BLaER1 (cell line): ENCODE measurements at regions not wholly inside any gene's neighbourhood (a gene's known extent, or its start where the extent isn't known, plus 50 kb on each side); places are given as distances from the start of the nearest gene placed in this dataset.

ENCODE experiments used
- H3K27ac ChIP-seq: shearing (Covaris generic); formaldehyde crosslinking; 2 replicates; pipeline ENCODE4 v1.8.1; 2022
- H3K27me3 ChIP-seq: shearing (Covaris generic); formaldehyde crosslinking; 2 replicates; pipeline ENCODE4 v1.8.1; 2022
- H3K36me3 ChIP-seq: shearing (Covaris generic); formaldehyde crosslinking; 2 replicates; pipeline ENCODE4 v1.8.1; 2022
- H3K4me1 ChIP-seq: shearing (Covaris generic); formaldehyde crosslinking; 2 replicates; pipeline ENCODE4 v1.8.1; 2022
- H3K4me2 ChIP-seq: shearing (Covaris generic); formaldehyde crosslinking; 2 replicates; pipeline ENCODE4 v1.8.1; 2022
- H3K4me3 ChIP-seq: shearing (Covaris generic); formaldehyde crosslinking; 2 replicates; pipeline ENCODE4 v1.8.1; 2022
- H3K9ac ChIP-seq: shearing (Covaris generic); formaldehyde crosslinking; 2 replicates; pipeline ENCODE4 v1.8.1; 2022
- H3K9me3 ChIP-seq: shearing (Covaris generic); formaldehyde crosslinking; 2 replicates; pipeline ENCODE4 v1.8.1; 2022
- H4K20me1 ChIP-seq: shearing (Covaris generic); formaldehyde crosslinking; 2 replicates; pipeline ENCODE4 v1.8.1; 2022
- Cebpa-rat ChIP-seq: shearing (Covaris generic); IDR thresholded peaks from 2 replicates; pipeline ENCODE4 v1.8.1; 2022

- no peak for TF ChIP-seq Cebpa-rat
- Histone ChIP-seq H3K36me3 (no peaks in the 10 kb centered on the region), H3K4me3 (no peak overlapping the region), H4K20me1 (no peaks in the 10 kb centered on the region), H3K4me2 (no peak overlapping the region), H3K9ac (no peak overlapping the region), H3K9me3 (no peaks in the 10 kb centered on the region), H3K4me1 (no peaks in the 10 kb centered on the region), H3K27me3 (no peaks in the 10 kb centered on the region), H3K27ac (no peak overlapping the region)
Observed at GRCh38 chr21:41689289-41689583, 77.6 kb downstream of the RIPK4 start.

DNA sequence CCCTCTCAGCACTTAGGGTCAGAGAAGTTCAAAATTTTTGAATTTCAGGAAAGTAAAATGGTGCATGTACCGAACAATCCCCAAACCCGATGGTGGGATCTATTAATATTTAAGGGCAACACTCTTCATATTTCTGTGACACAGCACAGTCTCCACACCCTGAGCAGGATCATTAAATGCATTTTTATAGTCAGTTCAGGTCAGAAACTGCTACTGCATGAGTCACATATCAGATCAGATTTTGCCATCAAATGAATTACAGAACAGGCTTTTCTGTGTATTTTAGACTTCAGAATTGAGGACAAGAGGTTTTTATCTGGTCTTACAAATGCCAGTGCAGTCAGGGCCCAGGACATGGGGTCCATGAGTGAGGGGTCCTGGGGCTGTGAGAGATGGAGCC lies 79.2 kb downstream of the RIPK4 start:
- no peak overlapping the region for H3K4me2 ChIP-seq
- H3K9ac ChIP-seq = no peak overlapping the region
- no peak overlapping the region for H3K4me3 ChIP-seq
- H3K36me3 ChIP-seq = no peaks in the 10 kb centered on the region
- H3K27ac ChIP-seq = no peak overlapping the region
- no peaks in the 10 kb centered on the region for H3K4me1 ChIP-seq
- TF ChIP-seq Cebpa-rat = no peak
- no peaks in the 10 kb centered on the region for H3K27me3 ChIP-seq
- H4K20me1 ChIP-seq = no peaks in the 10 kb centered on the region
- H3K9me3 ChIP-seq = no peaks in the 10 kb centered on the region

- Histone ChIP-seq H3K4me3 (no peak overlapping the region), H3K27me3 (no peaks in the 10 kb centered on the region), H3K36me3 (no peaks in the 10 kb centered on the region), H3K9me3 (no peaks in the 10 kb centered on the region), H4K20me1 (no peaks in the 10 kb centered on the region), H3K4me2 (no peak overlapping the region), H3K9ac (no peak overlapping the region), H3K27ac (no peak overlapping the region), H3K4me1 (no peaks in the 10 kb centered on the region)
- TF ChIP-seq Cebpa-rat = no peak
Observed at GRCh38 chr21:41686664-41687063, 80.2 kb downstream of the RIPK4 start.

GRCh38 chr21:41685511-41686149 lies 81.2 kb downstream of the RIPK4 start:
- Histone ChIP-seq H3K9ac (no peak overlapping the region), H3K4me1 (no peaks in the 10 kb centered on the region), H4K20me1 (no peaks in the 10 kb centered on the region), H3K27ac (no peak overlapping the region), H3K9me3 (no peaks in the 10 kb centered on the region), H3K36me3 (no peaks in the 10 kb centered on the region), H3K4me2 (no peak overlapping the region), H3K27me3 (no peaks in the 10 kb centered on the region), H3K4me3 (no peak overlapping the region)
- TF ChIP-seq Cebpa-rat = no peak

DNA sequence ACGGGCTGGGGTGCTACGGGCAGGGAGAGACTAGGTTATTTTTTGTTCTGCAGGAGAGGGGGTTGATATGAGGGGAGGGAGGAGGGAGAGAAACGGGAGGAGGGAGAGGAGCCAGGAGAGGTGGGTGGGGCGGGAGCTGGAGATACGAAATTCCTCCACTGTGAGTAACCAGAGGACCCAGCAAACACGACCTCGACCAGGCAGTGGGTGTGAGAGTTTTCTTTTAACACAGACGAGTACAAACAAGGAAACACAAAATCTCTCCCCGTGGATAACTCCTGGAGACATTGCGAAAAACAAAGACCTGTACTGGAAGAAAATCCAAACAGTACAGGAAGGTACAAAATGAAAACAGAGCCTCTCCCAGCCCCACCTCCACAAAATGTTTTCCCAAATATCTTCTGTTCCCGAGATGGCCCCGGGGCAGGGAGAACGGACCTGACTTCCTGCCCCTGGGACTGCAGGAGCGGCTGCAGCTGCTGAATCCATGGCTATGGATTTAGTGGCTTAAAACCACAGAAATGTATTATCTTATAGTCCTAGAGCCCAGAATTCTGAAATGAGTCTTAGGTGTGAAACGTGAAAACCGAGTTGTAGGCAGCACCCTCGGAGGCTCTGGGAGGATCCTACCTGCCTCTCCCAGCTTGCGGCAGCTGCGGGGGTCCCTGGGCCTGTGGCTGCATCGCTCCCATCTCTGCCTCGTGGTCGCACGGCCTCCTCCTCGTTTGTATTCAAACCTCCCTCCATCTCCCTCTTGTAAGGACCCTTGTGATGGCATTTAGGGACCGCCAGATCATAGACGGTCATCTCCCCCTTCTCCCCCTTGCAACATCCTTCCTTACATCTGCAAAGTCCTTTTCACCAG lies 82.2 kb downstream of the RIPK4 start:
- Histone ChIP-seq H3K36me3 (no peaks in the 10 kb centered on the region), H3K9me3 (no peaks in the 10 kb centered on the region), H3K27ac (no peak overlapping the region), H3K4me1 (no peaks in the 10 kb centered on the region), H3K4me3 (no peak overlapping the region), H3K27me3 (no peaks in the 10 kb centered on the region), H4K20me1 (no peaks in the 10 kb centered on the region), H3K4me2 (no peak overlapping the region), H3K9ac (no peak overlapping the region)
- no peak for TF ChIP-seq Cebpa-rat

DNA sequence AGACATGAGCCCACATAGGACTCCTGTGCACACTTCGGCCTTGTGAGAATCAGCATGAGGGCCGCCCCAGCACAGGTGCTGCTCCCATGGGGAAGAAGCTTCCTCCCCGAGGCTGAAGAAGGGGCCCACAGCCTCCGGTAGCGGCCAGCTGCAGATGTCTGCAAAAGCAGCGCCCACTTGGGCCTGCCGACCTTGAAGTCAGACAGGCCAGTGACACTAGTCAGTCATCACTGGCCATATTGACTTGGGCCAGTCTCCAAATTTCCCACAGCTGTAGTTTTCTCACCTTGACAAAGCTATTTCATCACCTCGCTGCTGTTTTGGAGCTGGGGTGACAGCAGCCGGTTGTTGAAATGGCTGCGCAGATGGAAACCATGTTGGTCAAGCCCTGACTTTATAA lies 83.0 kb downstream of the RIPK4 start:
- no peak for TF ChIP-seq Cebpa-rat
- no peaks in the 10 kb centered on the region for H4K20me1 ChIP-seq
- no peaks in the 10 kb centered on the region for H3K4me1 ChIP-seq
- no peak overlapping the region for H3K4me2 ChIP-seq
- no peak overlapping the region for H3K9ac ChIP-seq
- H3K9me3 ChIP-seq = no peaks in the 10 kb centered on the region
- no peaks in the 10 kb centered on the region for H3K36me3 ChIP-seq
- no peaks in the 10 kb centered on the region for H3K27me3 ChIP-seq
- no peak overlapping the region for H3K4me3 ChIP-seq
- H3K27ac ChIP-seq = no peak overlapping the region

GRCh38 chr21:41682719-41683179 lies 84.1 kb downstream of the RIPK4 start:
- Histone ChIP-seq H3K9ac (no peak overlapping the region), H4K20me1 (no peaks in the 10 kb centered on the region), H3K27ac (no peak overlapping the region), H3K4me2 (no peak overlapping the region), H3K4me1 (no peaks in the 10 kb centered on the region), H3K9me3 (no peaks in the 10 kb centered on the region), H3K4me3 (no peak overlapping the region), H3K27me3 (no peaks in the 10 kb centered on the region), H3K36me3 (no peaks in the 10 kb centered on the region)
- TF ChIP-seq Cebpa-rat = no peak

DNA sequence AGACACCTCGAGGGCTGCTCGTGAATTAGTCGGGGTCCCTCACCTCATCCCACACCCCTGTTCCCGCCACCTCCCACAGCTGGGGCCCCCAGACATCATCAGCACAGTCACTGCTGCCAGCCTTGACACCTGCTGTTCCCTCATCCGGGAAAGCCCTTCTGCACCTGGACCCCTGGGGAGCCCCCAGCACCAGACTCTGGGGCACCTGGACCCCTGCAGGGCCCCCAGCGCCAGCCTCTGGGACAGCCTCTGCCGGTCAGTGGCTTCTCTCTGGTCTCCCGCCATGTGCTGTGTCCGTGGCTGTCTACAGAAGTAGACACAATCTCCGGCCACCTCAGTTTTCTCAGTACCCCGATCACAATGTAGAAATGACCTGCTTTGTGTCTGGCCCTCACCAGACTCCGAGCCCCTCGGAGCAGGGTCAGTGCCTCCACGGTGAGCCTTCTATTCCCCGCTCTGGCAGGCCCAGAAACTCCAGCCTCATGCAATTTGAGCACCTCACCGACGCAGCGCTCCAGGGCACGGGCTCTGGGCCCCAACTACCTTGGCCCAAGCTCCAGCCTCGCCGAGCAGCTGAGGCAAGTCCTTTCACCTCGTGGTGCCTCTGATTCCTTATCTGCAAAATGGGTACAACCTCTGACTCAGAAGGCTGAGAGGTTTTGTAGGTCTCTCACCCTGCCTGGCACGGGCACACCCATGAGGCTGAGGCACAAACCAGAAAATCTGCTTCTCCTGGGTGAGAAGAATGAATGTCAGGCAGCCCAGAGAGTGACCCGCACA lies 84.7 kb downstream of the RIPK4 start:
- Histone ChIP-seq H3K27ac (no peak overlapping the region), H3K36me3 (no peaks in the 10 kb centered on the region), H3K4me2 (no peak overlapping the region), H3K9me3 (no peaks in the 10 kb centered on the region), H3K27me3 (no peaks in the 10 kb centered on the region), H3K4me1 (no peaks in the 10 kb centered on the region), H4K20me1 (no peaks in the 10 kb centered on the region), H3K4me3 (no peak overlapping the region), H3K9ac (no peak overlapping the region)
- no peak for TF ChIP-seq Cebpa-rat

- H3K36me3 ChIP-seq = no peaks in the 10 kb centered on the region
- no peak overlapping the region for H3K4me3 ChIP-seq
- no peak overlapping the region for H3K4me2 ChIP-seq
- no peak for TF ChIP-seq Cebpa-rat
- H3K9ac ChIP-seq = no peak overlapping the region
- H4K20me1 ChIP-seq = no peaks in the 10 kb centered on the region
- H3K27me3 ChIP-seq = no peaks in the 10 kb centered on the region
- no peak overlapping the region for H3K27ac ChIP-seq
- H3K9me3 ChIP-seq = no peaks in the 10 kb centered on the region
- H3K4me1 ChIP-seq = no peaks in the 10 kb centered on the region
Observed at GRCh38 chr21:41681348-41681801, 85.5 kb downstream of the RIPK4 start.
